GM18907 (cell line): ENCODE measurements at regions not wholly inside any gene's neighbourhood (a gene's known extent, or its start where the extent isn't known, plus 50 kb on each side); places are given as distances from the start of the nearest gene placed in this dataset.

ENCODE experiments used
- ATAC-seq: cut with Tn5 transposase; IDR thresholded peaks from one replicate; pipeline ENCODE4 v1.9.1; 2021; ENCODE audit warnings: mild to moderate bottlenecking, moderate library complexity; ENCODE audit not compliant: unreplicated experiment

- ATAC-seq, result no peak
Observed at GRCh38 chr18:54531402-54532065, 59.5 kb upstream of the DYNAP start.

GRCh38 chr18:54532222-54532621, 58.8 kb upstream of the DYNAP start:
- ATAC-seq, result no peak

DNA sequence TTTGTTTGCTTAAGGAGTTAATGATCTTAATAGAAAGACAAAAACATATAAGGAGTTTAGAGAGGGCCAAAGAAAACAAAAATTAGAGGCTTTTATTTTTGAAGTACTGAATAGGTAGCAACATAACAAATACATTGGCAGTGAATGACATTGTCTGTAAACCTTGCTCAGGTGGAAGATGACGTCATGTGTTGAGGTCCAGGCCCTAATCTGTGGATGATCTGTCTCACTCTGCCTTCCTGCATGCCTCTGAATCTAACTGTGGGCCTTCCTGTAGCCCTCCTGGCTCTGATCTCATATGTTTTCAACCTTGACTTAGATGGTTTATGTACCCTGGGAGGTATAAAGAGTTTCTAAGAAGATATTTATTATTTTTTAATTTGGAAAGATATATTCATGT, 58.1 kb upstream of the DYNAP start:
- ATAC-seq, result no peak
